COLO668 (cell line): ENCODE measurements at regions not wholly inside any gene's neighbourhood (a gene's known extent, or its start where the extent isn't known, plus 50 kb on each side); places are given as distances from the start of the nearest gene placed in this dataset.

Experiments
- DNase-seq: peaks from one replicate; lab custom pipeline; 2025; ENCODE audit not compliant: unreplicated experiment; lab: John Stamatoyannopoulos, UW

- no peak for DNase-seq
These were observed 58.5 kb downstream of the PSMG1 start for GRCh38 chr21:39124681-39125251.

- no peak for DNase-seq
These were observed 59.9 kb downstream of the PSMG1 start for GRCh38 chr21:39123375-39123774.

- no peak for DNase-seq
These were observed 61.5 kb downstream of the PSMG1 start for GRCh38 chr21:39121600-39122355.

- peak; percentile 14 for DNase-seq
These were observed 62.2 kb downstream of the PSMG1 start for GRCh38 chr21:39120876-39121599.

- DNase-seq: no peak
These were observed 63.4 kb downstream of the PSMG1 start for GRCh38 chr21:39119891-39120290.

GRCh38 chr21:39118604-39119215, 64.5 kb downstream of the PSMG1 start:
- DNase-seq: no peak

- no peak for DNase-seq
These were observed 65.2 kb downstream of the PSMG1 start for GRCh38 chr21:39118061-39118460.

GRCh38 chr21:39117440-39117970, 65.7 kb downstream of the PSMG1 start:
- no peak for DNase-seq

GRCh38 chr21:39116761-39117439, 66.4 kb downstream of the PSMG1 start:
- DNase-seq: no peak

- no peak for DNase-seq
These were observed 67.5 kb downstream of the PSMG1 start for GRCh38 chr21:39115576-39116235.

- no peak for DNase-seq
These were observed 68.2 kb downstream of the PSMG1 start for GRCh38 chr21:39114871-39115575.

GRCh38 chr21:39111931-39112550, 71.2 kb downstream of the PSMG1 start:
- no peak for DNase-seq

GRCh38 chr21:39110431-39110830, 72.8 kb downstream of the PSMG1 start:
- no peak for DNase-seq

GRCh38 chr21:39109596-39110210, 73.5 kb downstream of the PSMG1 start:
- DNase-seq: no peak

- DNase-seq: no peak
These were observed 74.1 kb downstream of the PSMG1 start for GRCh38 chr21:39109163-39109530.

GRCh38 chr21:39108291-39109162, 74.7 kb downstream of the PSMG1 start:
- no peak for DNase-seq

GRCh38 chr21:39107739-39108138, 75.5 kb downstream of the PSMG1 start:
- DNase-seq: no peak

GRCh38 chr21:39106881-39107462, 76.3 kb downstream of the PSMG1 start:
- DNase-seq: no peak
